ENCODE measurements at regions not wholly inside any gene's neighbourhood (a gene's known extent, or its start where the extent isn't known, plus 50 kb on each side); places are given as distances from the start of the nearest gene placed in this dataset.

GRCh38 chr2:506866-507265 is 170.3 kb downstream of the TMEM18 start:
- H3K27me3 ChIP-seq (ENCODE audit: insufficient read depth, low read length, poor library complexity), result no peaks in the 10 kb centered on the region
- no peak overlapping the region for H3K27ac ChIP-seq (ENCODE audit: low read depth, low read length)
- no peak overlapping the region for H2BK15ac ChIP-seq (replicated peaks; ENCODE audit: low read depth)
- H3K4me2 ChIP-seq (ENCODE audit: low read length), result no peak overlapping the region
- no peak overlapping the region for H4K8ac ChIP-seq (ENCODE audit: low read depth, low read length)
- H3K4ac ChIP-seq (ENCODE audit: low read depth, low read length), result no peak overlapping the region
- no peaks in the 10 kb centered on the region for H3K79me1 ChIP-seq (ENCODE audit: low read length)
- DNase-seq, result no peak
- WGBS (ENCODE audit: extremely low coverage, insufficient coverage, low lambda C conversion rate), result no CpG with 5 or more reads among the region's 5 CpGs
- no peak overlapping the region for H4K5ac ChIP-seq (ENCODE audit: low read length)
- no peak overlapping the region for H3K4me3 ChIP-seq (ENCODE audit: low read length)
- no peak overlapping the region for H3K56ac ChIP-seq (ENCODE audit: low read length)
- no peaks in the 10 kb centered on the region for H3K79me2 ChIP-seq (ENCODE audit: control insufficient read depth, insufficient read depth, low read length)
- H2AK5ac ChIP-seq (ENCODE audit: low read length), result no peak overlapping the region
- no peak overlapping the region for H2BK5ac ChIP-seq (ENCODE audit: low read length)
- no peak overlapping the region for H3K9ac ChIP-seq (ENCODE audit: low read length)
- no peak overlapping the region for H2BK120ac ChIP-seq (ENCODE audit: low read depth, low read length)
- H3K36me3 ChIP-seq (ENCODE audit: control insufficient read depth, insufficient read depth, low read length), result no peaks in the 10 kb centered on the region
- no peaks in the 10 kb centered on the region for H3K4me1 ChIP-seq (ENCODE audit: control insufficient read depth, low read depth, low read length)
- no peak overlapping the region for H3K18ac ChIP-seq (ENCODE audit: low read length)
- no peak overlapping the region for H3K23ac ChIP-seq (ENCODE audit: low read length)

GRCh38 chr2:506451-506850 is 170.8 kb downstream of the TMEM18 start:
- H3K36me3 ChIP-seq (ENCODE audit: control insufficient read depth, insufficient read depth, low read length), result no peaks in the 10 kb centered on the region
- H4K8ac ChIP-seq (ENCODE audit: low read depth, low read length), result no peak overlapping the region
- H3K4me2 ChIP-seq (ENCODE audit: low read length), result no peak overlapping the region
- H2BK5ac ChIP-seq (ENCODE audit: low read length), result no peak overlapping the region
- no peak overlapping the region for H3K9ac ChIP-seq (ENCODE audit: low read length)
- no peak overlapping the region for H3K56ac ChIP-seq (ENCODE audit: low read length)
- no CpG with 5 or more reads among the region's 6 CpGs for WGBS (ENCODE audit: extremely low coverage, insufficient coverage, low lambda C conversion rate)
- H3K79me1 ChIP-seq (ENCODE audit: low read length), result no peaks in the 10 kb centered on the region
- no peaks in the 10 kb centered on the region for H3K27me3 ChIP-seq (ENCODE audit: insufficient read depth, low read length, poor library complexity)
- no peak overlapping the region for H2AK5ac ChIP-seq (ENCODE audit: low read length)
- H3K79me2 ChIP-seq (ENCODE audit: control insufficient read depth, insufficient read depth, low read length), result no peaks in the 10 kb centered on the region
- H4K5ac ChIP-seq (ENCODE audit: low read length), result no peak overlapping the region
- no peaks in the 10 kb centered on the region for H3K4me1 ChIP-seq (ENCODE audit: control insufficient read depth, low read depth, low read length)
- no peak overlapping the region for H3K4ac ChIP-seq (ENCODE audit: low read depth, low read length)
- no peak overlapping the region for H3K18ac ChIP-seq (ENCODE audit: low read length)
- no peak overlapping the region for H2BK120ac ChIP-seq (ENCODE audit: low read depth, low read length)
- no peak overlapping the region for H2BK15ac ChIP-seq (replicated peaks; ENCODE audit: low read depth)
- H3K27ac ChIP-seq (ENCODE audit: low read depth, low read length), result no peak overlapping the region
- no peak for DNase-seq
- no peak overlapping the region for H3K23ac ChIP-seq (ENCODE audit: low read length)
- no peak overlapping the region for H3K4me3 ChIP-seq (ENCODE audit: low read length)

- Histone ChIP-seq H3K79me1 (ENCODE audit: low read length) (no peaks in the 10 kb centered on the region), H3K18ac (ENCODE audit: low read length) (no peak overlapping the region), H3K9ac (ENCODE audit: low read length) (no peak overlapping the region), H3K4me2 (ENCODE audit: low read length) (no peak overlapping the region), H4K5ac (ENCODE audit: low read length) (no peak overlapping the region), H2BK15ac (replicated peaks; ENCODE audit: low read depth) (no peak overlapping the region), H2BK5ac (ENCODE audit: low read length) (no peak overlapping the region), H2AK5ac (ENCODE audit: low read length) (no peak overlapping the region), H3K4me1 (ENCODE audit: control insufficient read depth, low read depth, low read length) (no peaks in the 10 kb centered on the region), H3K27me3 (ENCODE audit: insufficient read depth, low read length, poor library complexity) (no peaks in the 10 kb centered on the region), H3K27ac (ENCODE audit: low read depth, low read length) (no peak overlapping the region), H3K4ac (ENCODE audit: low read depth, low read length) (no peak overlapping the region), H3K23ac (ENCODE audit: low read length) (no peak overlapping the region), H3K4me3 (ENCODE audit: low read length) (no peak overlapping the region), H4K8ac (ENCODE audit: low read depth, low read length) (no peak overlapping the region), H2BK120ac (ENCODE audit: low read depth, low read length) (no peak overlapping the region), H3K56ac (ENCODE audit: low read length) (no peak overlapping the region), H3K36me3 (ENCODE audit: control insufficient read depth, insufficient read depth, low read length) (no peaks in the 10 kb centered on the region), H3K79me2 (ENCODE audit: control insufficient read depth, insufficient read depth, low read length) (no peaks in the 10 kb centered on the region)
- no peak for DNase-seq
- no CpG with 5 or more reads among the region's 8 CpGs for WGBS (ENCODE audit: extremely low coverage, insufficient coverage, low lambda C conversion rate)
These were observed 171.3 kb downstream of the TMEM18 start for GRCh38 chr2:505941-506340.

GRCh38 chr2:503288-503999 is 173.8 kb downstream of the TMEM18 start:
- Histone ChIP-seq H3K9ac (ENCODE audit: low read length) (no peak overlapping the region), H2BK5ac (ENCODE audit: low read length) (no peak overlapping the region), H2AK5ac (ENCODE audit: low read length) (no peak overlapping the region), H3K56ac (ENCODE audit: low read length) (no peak overlapping the region), H2BK15ac (replicated peaks; ENCODE audit: low read depth) (no peak overlapping the region), H4K8ac (ENCODE audit: low read depth, low read length) (no peak overlapping the region), H3K18ac (ENCODE audit: low read length) (no peak overlapping the region), H3K4me3 (ENCODE audit: low read length) (no peak overlapping the region), H3K79me1 (ENCODE audit: low read length) (no peaks in the 10 kb centered on the region), H3K4ac (ENCODE audit: low read depth, low read length) (no peak overlapping the region), H3K36me3 (ENCODE audit: control insufficient read depth, insufficient read depth, low read length) (no peaks in the 10 kb centered on the region), H3K23ac (ENCODE audit: low read length) (no peak overlapping the region), H3K79me2 (ENCODE audit: control insufficient read depth, insufficient read depth, low read length) (no peaks in the 10 kb centered on the region), H3K27ac (ENCODE audit: low read depth, low read length) (no peak overlapping the region), H3K27me3 (ENCODE audit: insufficient read depth, low read length, poor library complexity) (no peaks in the 10 kb centered on the region), H2BK120ac (ENCODE audit: low read depth, low read length) (no peak overlapping the region), H3K4me1 (ENCODE audit: control insufficient read depth, low read depth, low read length) (no peaks in the 10 kb centered on the region), H4K5ac (ENCODE audit: low read length) (no peak overlapping the region), H3K4me2 (ENCODE audit: low read length) (no peak overlapping the region)
- no CpG with 5 or more reads among the region's 41 CpGs for WGBS (ENCODE audit: extremely low coverage, insufficient coverage, low lambda C conversion rate)
- no peak for DNase-seq

- Histone ChIP-seq H3K27me3 (ENCODE audit: insufficient read depth, low read length, poor library complexity) (no peaks in the 10 kb centered on the region), H4K8ac (ENCODE audit: low read depth, low read length) (no peak overlapping the region), H3K4me1 (ENCODE audit: control insufficient read depth, low read depth, low read length) (no peaks in the 10 kb centered on the region), H2AK5ac (ENCODE audit: low read length) (no peak overlapping the region), H3K4me2 (ENCODE audit: low read length) (no peak overlapping the region), H3K4me3 (ENCODE audit: low read length) (no peak overlapping the region), H4K5ac (ENCODE audit: low read length) (no peak overlapping the region), H3K4ac (ENCODE audit: low read depth, low read length) (no peak overlapping the region), H2BK120ac (ENCODE audit: low read depth, low read length) (no peak overlapping the region), H2BK5ac (ENCODE audit: low read length) (no peak overlapping the region), H3K79me1 (ENCODE audit: low read length) (no peaks in the 10 kb centered on the region), H3K18ac (ENCODE audit: low read length) (no peak overlapping the region), H3K36me3 (ENCODE audit: control insufficient read depth, insufficient read depth, low read length) (no peaks in the 10 kb centered on the region), H3K27ac (ENCODE audit: low read depth, low read length) (no peak overlapping the region), H3K23ac (ENCODE audit: low read length) (no peak overlapping the region), H3K56ac (ENCODE audit: low read length) (no peak overlapping the region), H3K79me2 (ENCODE audit: control insufficient read depth, insufficient read depth, low read length) (no peaks in the 10 kb centered on the region), H3K9ac (ENCODE audit: low read length) (no peak overlapping the region), H2BK15ac (replicated peaks; ENCODE audit: low read depth) (no peak overlapping the region)
- no peak for DNase-seq
- WGBS (ENCODE audit: extremely low coverage, insufficient coverage, low lambda C conversion rate), result no CpG with 5 or more reads among the region's 35 CpGs
These were observed 174.4 kb downstream of the TMEM18 start for GRCh38 chr2:502831-503230.

GRCh38 chr2:501667-502066 is 175.5 kb downstream of the TMEM18 start:
- no peaks in the 10 kb centered on the region for H3K36me3 ChIP-seq (ENCODE audit: control insufficient read depth, insufficient read depth, low read length)
- no peak overlapping the region for H2BK120ac ChIP-seq (ENCODE audit: low read depth, low read length)
- no peak for DNase-seq
- H3K56ac ChIP-seq (ENCODE audit: low read length), result no peak overlapping the region
- H4K8ac ChIP-seq (ENCODE audit: low read depth, low read length), result no peak overlapping the region
- no peak overlapping the region for H2BK5ac ChIP-seq (ENCODE audit: low read length)
- no peak overlapping the region for H3K18ac ChIP-seq (ENCODE audit: low read length)
- no peak overlapping the region for H3K4me2 ChIP-seq (ENCODE audit: low read length)
- H3K4me1 ChIP-seq (ENCODE audit: control insufficient read depth, low read depth, low read length), result no peaks in the 10 kb centered on the region
- no peaks in the 10 kb centered on the region for H3K79me1 ChIP-seq (ENCODE audit: low read length)
- no peak overlapping the region for H2BK15ac ChIP-seq (replicated peaks; ENCODE audit: low read depth)
- WGBS (ENCODE audit: extremely low coverage, insufficient coverage, low lambda C conversion rate), result no CpG with 5 or more reads among the region's 8 CpGs
- no peaks in the 10 kb centered on the region for H3K27me3 ChIP-seq (ENCODE audit: insufficient read depth, low read length, poor library complexity)
- H3K27ac ChIP-seq (ENCODE audit: low read depth, low read length), result no peak overlapping the region
- no peak overlapping the region for H4K5ac ChIP-seq (ENCODE audit: low read length)
- no peak overlapping the region for H3K23ac ChIP-seq (ENCODE audit: low read length)
- no peak overlapping the region for H3K4me3 ChIP-seq (ENCODE audit: low read length)
- no peak overlapping the region for H3K4ac ChIP-seq (ENCODE audit: low read depth, low read length)
- no peak overlapping the region for H2AK5ac ChIP-seq (ENCODE audit: low read length)
- no peaks in the 10 kb centered on the region for H3K79me2 ChIP-seq (ENCODE audit: control insufficient read depth, insufficient read depth, low read length)
- no peak overlapping the region for H3K9ac ChIP-seq (ENCODE audit: low read length)

All from mesendoderm (in vitro differentiated cells).